HL-60 (cell line): ENCODE measurements at regions not wholly inside any gene's neighbourhood (a gene's known extent, or its start where the extent isn't known, plus 50 kb on each side); places are given as distances from the start of the nearest gene placed in this dataset.

ENCODE experiments used
- CTCF ChIP-seq: IDR thresholded peaks from one replicate; pipeline ENCODE4 v1.5.1; 2011; ENCODE audit warnings: low read length, control low read depth, inconsistent platforms; ENCODE audit not compliant: insufficient read depth
- POLR2AphosphoS5 ChIP-seq: IDR thresholded peaks from 2 replicates; pipeline ENCODE4 v1.6.1; 2012; ENCODE audit warnings: low read depth
- TF ChIP-seq, protein P1 (sequence below): IDR thresholded peaks from 2 replicates; pipeline ENCODE4 v1.6.1; 2012; ENCODE audit warnings: low read depth; ENCODE audit not compliant: insufficient replicate concordance

DNA sequence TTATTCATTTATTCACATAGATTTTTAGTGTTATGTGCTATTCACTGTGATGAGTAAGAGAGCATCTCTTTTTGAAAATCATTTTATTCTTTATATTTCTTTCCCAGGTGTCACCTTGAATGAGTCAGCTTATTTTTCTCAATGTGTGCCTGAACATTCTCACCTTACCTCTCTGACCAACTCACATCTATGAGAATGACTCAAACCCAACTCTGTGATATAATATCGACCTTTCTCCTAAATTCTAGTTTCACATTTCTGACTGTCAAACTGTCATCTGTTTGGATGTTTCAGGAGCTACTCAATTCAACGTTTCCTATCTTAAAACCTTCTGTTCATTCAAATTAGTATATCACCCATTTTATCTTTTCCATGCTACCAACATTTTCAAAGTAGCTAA, 630.8 kb downstream of the RERGL start:
- TF ChIP-seq CTCF: no peak
- TF ChIP-seq POLR2AphosphoS5: no peak
- TF ChIP-seq, protein P1, sequence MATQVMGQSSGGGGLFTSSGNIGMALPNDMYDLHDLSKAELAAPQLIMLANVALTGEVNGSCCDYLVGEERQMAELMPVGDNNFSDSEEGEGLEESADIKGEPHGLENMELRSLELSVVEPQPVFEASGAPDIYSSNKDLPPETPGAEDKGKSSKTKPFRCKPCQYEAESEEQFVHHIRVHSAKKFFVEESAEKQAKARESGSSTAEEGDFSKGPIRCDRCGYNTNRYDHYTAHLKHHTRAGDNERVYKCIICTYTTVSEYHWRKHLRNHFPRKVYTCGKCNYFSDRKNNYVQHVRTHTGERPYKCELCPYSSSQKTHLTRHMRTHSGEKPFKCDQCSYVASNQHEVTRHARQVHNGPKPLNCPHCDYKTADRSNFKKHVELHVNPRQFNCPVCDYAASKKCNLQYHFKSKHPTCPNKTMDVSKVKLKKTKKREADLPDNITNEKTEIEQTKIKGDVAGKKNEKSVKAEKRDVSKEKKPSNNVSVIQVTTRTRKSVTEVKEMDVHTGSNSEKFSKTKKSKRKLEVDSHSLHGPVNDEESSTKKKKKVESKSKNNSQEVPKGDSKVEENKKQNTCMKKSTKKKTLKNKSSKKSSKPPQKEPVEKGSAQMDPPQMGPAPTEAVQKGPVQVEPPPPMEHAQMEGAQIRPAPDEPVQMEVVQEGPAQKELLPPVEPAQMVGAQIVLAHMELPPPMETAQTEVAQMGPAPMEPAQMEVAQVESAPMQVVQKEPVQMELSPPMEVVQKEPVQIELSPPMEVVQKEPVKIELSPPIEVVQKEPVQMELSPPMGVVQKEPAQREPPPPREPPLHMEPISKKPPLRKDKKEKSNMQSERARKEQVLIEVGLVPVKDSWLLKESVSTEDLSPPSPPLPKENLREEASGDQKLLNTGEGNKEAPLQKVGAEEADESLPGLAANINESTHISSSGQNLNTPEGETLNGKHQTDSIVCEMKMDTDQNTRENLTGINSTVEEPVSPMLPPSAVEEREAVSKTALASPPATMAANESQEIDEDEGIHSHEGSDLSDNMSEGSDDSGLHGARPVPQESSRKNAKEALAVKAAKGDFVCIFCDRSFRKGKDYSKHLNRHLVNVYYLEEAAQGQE: no peak
